Stimulated activated memory B cell treated with anti-CD40 and anti-IgM and Interleukin-4, amounts not matched to agents 10 μg/mL and 1 μg/mL and 100 μg/mL, for 72 hours (primary cell): ENCODE measurements at regions not wholly inside any gene's neighbourhood (a gene's known extent, or its start where the extent isn't known, plus 50 kb on each side); places are given as distances from the start of the nearest gene placed in this dataset.
A peak's percentile ranks its signal among the peaks of the same experiment; 100 is the strongest.
"Not testable (repeated sequence)": the region's sequence is repeated elsewhere in the genome, so short reads cannot be mapped to it uniquely, and the experiment has no call there.

Experiments used
- ATAC-seq: fragments of 150-1000 bp; cut with Tn5 transposase; 2 replicates; pipeline ENCODE4 v1.10.0; 2021
- H3K27ac Mint-ChIP-seq: one replicate; pipeline ENCODE4 v1.8.0; 2022; ENCODE audit warnings: mild to moderate bottlenecking, mixed read lengths
- H3K27me3 Mint-ChIP-seq: one replicate; pipeline ENCODE4 v1.8.0; 2022; ENCODE audit warnings: mixed read lengths
- H3K36me3 Mint-ChIP-seq: one replicate; pipeline ENCODE4 v1.8.0; 2022; ENCODE audit warnings: mixed read lengths
- H3K4me1 Mint-ChIP-seq: one replicate; pipeline ENCODE4 v1.8.0; 2022; ENCODE audit warnings: mixed read lengths
- H3K4me3 Mint-ChIP-seq: one replicate; pipeline ENCODE4 v1.8.0; 2022; ENCODE audit warnings: mild to moderate bottlenecking, moderate library complexity, mixed read lengths
- H3K9me3 Mint-ChIP-seq: one replicate; pipeline ENCODE4 v1.8.0; 2022; ENCODE audit warnings: mixed read lengths

DNA sequence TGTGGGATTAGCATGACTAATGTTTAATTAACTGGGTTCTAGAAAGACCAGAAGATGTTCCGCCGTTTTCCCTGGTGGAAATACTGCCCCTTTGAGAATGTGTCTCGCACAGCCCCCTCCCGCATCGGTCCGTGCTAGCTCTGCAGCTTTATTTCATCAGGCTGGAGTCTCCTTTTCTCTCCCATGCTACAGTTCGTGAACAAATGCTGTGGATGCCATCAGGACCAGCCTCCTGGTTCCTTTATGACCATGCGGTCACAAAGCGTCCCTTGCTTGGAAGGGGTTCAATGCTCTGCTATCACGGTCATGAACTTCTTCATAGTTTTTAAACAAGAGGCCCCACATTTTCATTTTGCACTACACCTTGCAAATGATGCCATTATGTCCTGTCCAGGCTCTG is 157.7 kb upstream of the TMEM132C start:
- Mint-ChIP-seq H3K9me3 (peaks cover 3% of the 10 kb centered on the region), H3K36me3 (no peaks in the 10 kb centered on the region), H3K4me1 (no peaks in the 10 kb centered on the region), H3K27me3 (no peaks in the 10 kb centered on the region), H3K27ac (no peak overlapping the region), H3K4me3 (no peak overlapping the region)
- ATAC-seq, result no peak

GRCh38 chr12:128109636-128110035 is 157.3 kb upstream of the TMEM132C start:
- Mint-ChIP-seq H3K27me3 (no peaks in the 10 kb centered on the region), H3K4me3 (no peak overlapping the region), H3K9me3 (peaks cover 3% of the 10 kb centered on the region), H3K36me3 (no peaks in the 10 kb centered on the region), H3K4me1 (no peaks in the 10 kb centered on the region), H3K27ac (no peak overlapping the region)
- no peak for ATAC-seq

DNA sequence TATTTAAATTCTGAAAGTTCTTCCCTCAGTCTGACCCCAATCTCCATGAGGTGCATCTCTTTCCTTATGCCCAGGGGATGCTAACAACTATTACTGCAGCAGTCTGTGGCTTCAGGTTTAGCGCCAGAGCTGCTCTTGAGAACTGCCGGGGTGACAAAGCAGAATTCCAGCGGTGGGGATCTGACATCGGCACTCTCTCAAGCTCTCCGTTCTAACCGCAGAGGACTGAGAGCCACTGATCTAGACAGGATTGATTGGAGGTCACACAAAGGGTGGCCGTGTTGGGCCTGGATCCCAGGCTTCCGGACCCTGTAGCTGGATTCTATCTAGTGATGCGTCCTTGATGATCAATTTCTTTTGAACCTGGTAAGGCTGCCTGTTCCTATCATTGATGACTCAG is 155.6 kb upstream of the TMEM132C start:
- ATAC-seq, result no peak
- Mint-ChIP-seq H3K27ac (no peak overlapping the region), H3K4me3 (no peak overlapping the region), H3K36me3 (no peaks in the 10 kb centered on the region), H3K4me1 (no peaks in the 10 kb centered on the region), H3K27me3 (no peaks in the 10 kb centered on the region), H3K9me3 (peaks cover 3% of the 10 kb centered on the region)

- H3K9me3 Mint-ChIP-seq, result peaks cover 3% of the 10 kb centered on the region
- no peaks in the 10 kb centered on the region for H3K36me3 Mint-ChIP-seq
- no peak overlapping the region for H3K27ac Mint-ChIP-seq
- H3K4me3 Mint-ChIP-seq, result no peak overlapping the region
- no peaks in the 10 kb centered on the region for H3K4me1 Mint-ChIP-seq
- ATAC-seq, result no peak
- no peaks in the 10 kb centered on the region for H3K27me3 Mint-ChIP-seq
Observed at GRCh38 chr12:128111951-128112350, 155.0 kb upstream of the TMEM132C start.

GRCh38 chr12:128113250-128113649 is 153.7 kb upstream of the TMEM132C start:
- not testable (repeated sequence) for H3K27me3 Mint-ChIP-seq, H3K4me3 Mint-ChIP-seq, H3K9me3 Mint-ChIP-seq, ATAC-seq, H3K27ac Mint-ChIP-seq, H3K36me3 Mint-ChIP-seq, H3K4me1 Mint-ChIP-seq

DNA sequence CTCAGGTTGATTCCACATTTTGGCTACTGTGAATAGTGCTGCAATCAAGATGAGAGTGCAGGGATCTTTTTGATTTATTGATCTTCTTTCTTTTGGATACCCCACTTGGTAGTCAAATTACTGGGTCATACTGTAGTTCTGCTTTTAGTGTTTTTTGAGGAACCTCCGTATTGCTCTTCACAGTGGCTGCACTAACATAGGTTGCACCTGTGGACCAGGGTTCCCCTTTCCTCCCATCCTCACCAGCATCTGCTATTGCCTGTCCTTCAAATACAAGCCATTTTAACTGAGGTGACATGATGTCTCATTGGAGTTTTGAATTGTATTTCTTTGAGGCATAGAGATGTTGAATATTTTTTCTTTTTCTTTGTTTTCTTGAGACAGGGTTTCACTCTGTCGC is 152.5 kb upstream of the TMEM132C start:
- Mint-ChIP-seq H3K4me1 (no peaks in the 10 kb centered on the region), H3K36me3 (no peaks in the 10 kb centered on the region), H3K27me3 (no peaks in the 10 kb centered on the region), H3K4me3 (no peak overlapping the region), H3K27ac (no peak overlapping the region), H3K9me3 (peaks cover 3% of the 10 kb centered on the region)
- peak; percentile 69 for ATAC-seq

- no peaks in the 10 kb centered on the region for H3K27me3 Mint-ChIP-seq
- no peak for ATAC-seq
- no peaks in the 10 kb centered on the region for H3K36me3 Mint-ChIP-seq
- no peak overlapping the region for H3K27ac Mint-ChIP-seq
- no peak overlapping the region for H3K4me3 Mint-ChIP-seq
- peaks cover 3% of the 10 kb centered on the region for H3K9me3 Mint-ChIP-seq
- H3K4me1 Mint-ChIP-seq, result no peaks in the 10 kb centered on the region
Observed at GRCh38 chr12:128116537-128116936, 150.4 kb upstream of the TMEM132C start.

- Mint-ChIP-seq H3K36me3 (no peaks in the 10 kb centered on the region), H3K27me3 (no peaks in the 10 kb centered on the region), H3K4me1 (no peaks in the 10 kb centered on the region), H3K27ac (no peak overlapping the region), H3K9me3 (no peaks in the 10 kb centered on the region), H3K4me3 (no peak overlapping the region)
- ATAC-seq, result no peak
Observed at GRCh38 chr12:128120035-128120434, 146.9 kb upstream of the TMEM132C start.

DNA sequence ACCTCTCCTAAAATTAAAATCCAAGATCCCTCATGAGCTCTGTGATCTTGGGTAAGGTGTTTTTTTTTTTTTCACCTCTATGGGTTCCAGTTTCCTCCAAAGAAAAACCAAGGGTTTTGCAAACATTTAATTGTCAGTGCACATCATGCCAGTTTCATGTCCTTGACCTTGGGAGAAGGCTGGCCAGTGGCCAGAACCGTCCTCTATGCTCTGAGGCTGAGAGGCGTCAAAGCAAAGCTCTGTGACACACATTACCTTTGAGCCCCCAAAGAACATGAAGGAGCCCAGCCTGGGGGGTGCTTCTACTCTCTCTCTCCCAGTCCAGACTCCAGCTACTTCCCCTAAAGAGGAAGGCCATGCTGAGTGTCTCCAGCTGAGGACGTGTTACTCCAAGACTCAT is 145.5 kb upstream of the TMEM132C start:
- Mint-ChIP-seq H3K27me3 (no peaks in the 10 kb centered on the region), H3K4me3 (no peak overlapping the region), H3K27ac (no peak overlapping the region), H3K36me3 (no peaks in the 10 kb centered on the region), H3K4me1 (no peaks in the 10 kb centered on the region), H3K9me3 (no peaks in the 10 kb centered on the region)
- ATAC-seq, result no peak

GRCh38 chr12:128123096-128123495 is 143.9 kb upstream of the TMEM132C start:
- ATAC-seq, result no peak
- H3K36me3 Mint-ChIP-seq, result no peaks in the 10 kb centered on the region
- no peak overlapping the region for H3K4me3 Mint-ChIP-seq
- H3K9me3 Mint-ChIP-seq, result no peaks in the 10 kb centered on the region
- H3K27ac Mint-ChIP-seq, result no peak overlapping the region
- H3K4me1 Mint-ChIP-seq, result no peaks in the 10 kb centered on the region
- peaks cover 1% of the 10 kb centered on the region for H3K27me3 Mint-ChIP-seq

DNA sequence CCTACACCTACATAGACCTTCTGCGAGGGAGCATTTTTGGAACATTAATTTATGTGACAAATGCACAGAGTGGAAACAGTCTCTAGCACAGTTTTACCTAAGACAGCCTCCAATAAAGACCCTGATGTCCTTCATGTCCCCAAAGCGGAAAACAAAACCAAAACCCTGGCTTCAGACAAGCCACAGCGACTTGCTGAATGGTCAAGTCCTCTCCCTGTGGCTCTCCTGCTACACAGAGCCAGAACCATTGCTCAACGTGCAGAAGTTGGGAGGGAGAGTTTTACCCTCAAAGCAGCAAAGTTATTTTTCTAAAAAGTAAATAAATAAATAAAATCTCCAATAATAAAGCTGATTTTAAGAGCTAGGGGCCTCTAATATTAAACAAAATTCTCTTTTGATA is 135.0 kb upstream of the TMEM132C start:
- no peaks in the 10 kb centered on the region for H3K9me3 Mint-ChIP-seq
- peaks cover 8% of the 10 kb centered on the region for H3K4me1 Mint-ChIP-seq
- no peak overlapping the region for H3K4me3 Mint-ChIP-seq
- H3K36me3 Mint-ChIP-seq, result no peaks in the 10 kb centered on the region
- no peak for ATAC-seq
- no peak overlapping the region for H3K27ac Mint-ChIP-seq
- peaks cover 10% of the 10 kb centered on the region for H3K27me3 Mint-ChIP-seq

- Mint-ChIP-seq H3K27ac (no peak overlapping the region), H3K4me3 (no peak overlapping the region), H3K27me3 (peaks cover 4% of the 10 kb centered on the region), H3K9me3 (peaks cover 3% of the 10 kb centered on the region), H3K36me3 (no peaks in the 10 kb centered on the region), H3K4me1 (peaks cover 14% of the 10 kb centered on the region)
- peak; percentile 25 for ATAC-seq
Observed at GRCh38 chr12:128133321-128134073, 133.5 kb upstream of the TMEM132C start.

DNA sequence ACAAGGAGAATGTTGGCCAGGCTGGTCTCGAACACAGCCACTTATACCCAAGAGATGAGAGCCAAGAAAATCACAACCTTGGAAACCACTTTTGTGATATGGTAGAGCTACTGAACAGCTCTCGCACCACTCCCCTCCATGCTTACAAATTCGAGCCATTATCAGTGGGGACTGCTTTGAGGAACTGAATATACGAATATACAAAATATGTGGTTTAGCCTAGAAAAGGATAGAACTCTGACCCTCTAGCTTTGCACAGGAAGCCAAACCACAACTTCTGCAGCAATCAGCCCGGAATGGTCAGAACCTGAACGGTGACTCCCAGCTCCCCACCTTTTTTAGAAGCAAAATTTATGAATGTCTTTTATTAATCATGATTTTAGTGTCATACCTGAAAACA is 129.8 kb upstream of the TMEM132C start:
- no peaks in the 10 kb centered on the region for H3K36me3 Mint-ChIP-seq
- no peak overlapping the region for H3K27ac Mint-ChIP-seq
- H3K27me3 Mint-ChIP-seq, result no peaks in the 10 kb centered on the region
- H3K9me3 Mint-ChIP-seq, result peaks cover 8% of the 10 kb centered on the region
- H3K4me3 Mint-ChIP-seq, result no peak overlapping the region
- H3K4me1 Mint-ChIP-seq, result peaks cover 14% of the 10 kb centered on the region
- peak; percentile 88 for ATAC-seq

DNA sequence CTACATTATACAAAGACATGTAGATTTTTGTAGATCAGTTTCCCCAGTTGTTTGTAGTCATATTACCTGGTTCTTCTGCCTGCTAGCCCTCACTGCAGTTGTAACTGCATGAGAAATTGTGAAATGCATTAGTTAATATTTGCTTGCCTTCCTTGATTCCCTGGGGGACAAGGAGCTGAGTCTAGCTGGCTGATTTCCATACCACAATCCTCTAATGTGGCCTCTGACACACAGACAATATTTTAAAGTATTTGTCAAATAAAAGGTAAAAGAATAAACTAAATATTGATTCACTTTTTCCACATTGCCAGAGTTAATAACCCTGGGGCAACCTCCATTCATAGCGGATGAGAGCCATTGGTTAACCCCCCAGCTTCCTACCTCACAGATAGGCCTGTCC is 128.8 kb upstream of the TMEM132C start:
- ATAC-seq, result no peak
- peaks cover 8% of the 10 kb centered on the region for H3K9me3 Mint-ChIP-seq
- H3K36me3 Mint-ChIP-seq, result no peaks in the 10 kb centered on the region
- H3K4me3 Mint-ChIP-seq, result no peak overlapping the region
- H3K27ac Mint-ChIP-seq, result no peak overlapping the region
- H3K27me3 Mint-ChIP-seq, result no peaks in the 10 kb centered on the region
- peaks cover 14% of the 10 kb centered on the region for H3K4me1 Mint-ChIP-seq

DNA sequence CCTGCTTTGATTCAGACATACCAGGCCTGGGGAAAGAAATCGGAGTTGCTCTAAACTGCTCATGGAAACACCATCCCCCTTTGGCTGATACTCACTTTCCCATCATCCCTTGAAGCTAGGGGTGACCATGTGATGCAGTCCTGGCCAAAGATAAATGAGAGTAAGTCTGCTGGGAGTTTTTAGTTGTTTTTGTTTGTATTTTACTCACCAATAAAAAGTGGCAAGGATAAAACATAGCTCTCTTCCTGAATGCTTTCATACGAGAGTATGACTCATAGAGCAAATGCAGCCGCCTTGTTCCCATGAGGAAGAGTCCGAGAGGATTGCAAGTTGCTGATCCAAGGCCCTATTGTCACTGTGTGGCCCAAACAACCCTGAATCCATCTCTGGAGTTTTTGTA is 126.4 kb upstream of the TMEM132C start:
- Mint-ChIP-seq H3K9me3 (peaks cover 8% of the 10 kb centered on the region), H3K4me3 (no peak overlapping the region), H3K27me3 (no peaks in the 10 kb centered on the region), H3K27ac (no peak overlapping the region), H3K4me1 (peaks cover 6% of the 10 kb centered on the region), H3K36me3 (no peaks in the 10 kb centered on the region)
- no peak for ATAC-seq

- H3K36me3 Mint-ChIP-seq, result no peaks in the 10 kb centered on the region
- no peaks in the 10 kb centered on the region for H3K27me3 Mint-ChIP-seq
- no peak overlapping the region for H3K4me3 Mint-ChIP-seq
- H3K4me1 Mint-ChIP-seq, result no peaks in the 10 kb centered on the region
- H3K9me3 Mint-ChIP-seq, result peaks cover 2% of the 10 kb centered on the region
- H3K27ac Mint-ChIP-seq, result no peak overlapping the region
- ATAC-seq, result no peak
Observed at GRCh38 chr12:128150961-128151360, 116.0 kb upstream of the TMEM132C start.

GRCh38 chr12:128155571-128155970 is 111.4 kb upstream of the TMEM132C start:
- no peaks in the 10 kb centered on the region for H3K27me3 Mint-ChIP-seq
- no peak overlapping the region for H3K27ac Mint-ChIP-seq
- peaks cover 2% of the 10 kb centered on the region for H3K9me3 Mint-ChIP-seq
- ATAC-seq, result no peak
- H3K4me3 Mint-ChIP-seq, result no peak overlapping the region
- no peaks in the 10 kb centered on the region for H3K36me3 Mint-ChIP-seq
- H3K4me1 Mint-ChIP-seq, result no peaks in the 10 kb centered on the region
